IPS DF 19.7 (cell line): ENCODE measurements at regions not wholly inside any gene's neighbourhood (a gene's known extent, or its start where the extent isn't known, plus 50 kb on each side); places are given as distances from the start of the nearest gene placed in this dataset.
"Not testable (repeated sequence)": the region's sequence is repeated elsewhere in the genome, so short reads cannot be mapped to it uniquely, and the experiment has no call there.

Experiments used
- DNase-seq: peaks from one replicate; pipeline ENCODE4 v3.0.0-alpha.2; 2013; ENCODE audit warnings: low read depth, low spot score

DNA sequence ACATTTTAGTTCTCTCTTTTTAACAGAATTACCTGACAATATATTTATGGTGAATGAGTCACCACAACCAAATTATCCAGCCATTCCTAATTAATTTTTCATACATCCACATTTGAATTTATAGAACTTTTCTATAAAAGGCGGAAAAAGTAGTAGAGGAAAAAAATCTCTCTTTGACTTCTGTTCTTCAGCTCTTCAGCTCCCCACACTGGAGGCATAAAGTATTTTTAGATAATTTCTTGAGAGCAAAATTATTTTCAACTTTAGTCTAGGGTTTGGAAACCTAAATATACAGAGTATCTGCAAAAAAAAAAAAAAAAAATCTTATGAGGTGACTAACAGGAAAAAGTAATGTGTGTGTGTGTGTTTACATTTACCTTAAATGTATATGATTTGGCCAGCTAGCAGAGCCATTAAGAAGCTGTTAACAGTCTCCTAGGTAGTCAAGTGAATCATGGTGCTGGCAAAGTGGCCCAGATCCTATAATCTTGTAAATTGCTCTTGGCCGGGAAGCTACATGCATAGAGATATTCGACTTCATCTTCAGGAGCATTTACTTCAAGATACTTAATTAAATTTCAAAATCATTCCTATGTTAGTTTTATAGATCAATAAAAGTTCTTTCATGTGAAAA is 383.1 kb upstream of the STEAP1 start:
- DNase-seq = no peak

DNA sequence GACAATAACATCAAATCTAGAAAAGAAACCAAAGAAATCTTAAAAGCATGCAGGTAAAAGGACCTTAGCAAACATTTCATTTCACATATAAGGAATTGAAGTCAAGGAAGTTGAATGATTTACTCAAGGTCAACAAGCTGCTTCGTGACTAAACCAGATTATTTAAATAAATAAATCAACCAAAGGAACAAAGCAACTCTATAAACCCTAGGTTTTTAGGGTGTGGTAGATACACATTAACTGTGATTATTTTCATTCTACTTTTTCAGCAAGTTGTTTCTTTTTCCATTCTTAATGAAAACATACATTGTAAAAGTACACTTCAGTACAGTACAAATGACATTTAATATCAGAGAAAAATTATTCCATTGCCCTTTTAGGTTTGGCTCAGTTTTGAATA is 382.0 kb upstream of the STEAP1 start:
- no peak for DNase-seq

GRCh38 chr7:89773611-89774010 is 380.7 kb upstream of the STEAP1 start:
- no peak for DNase-seq

GRCh38 chr7:89775459-89775858 is 378.8 kb upstream of the STEAP1 start:
- no peak for DNase-seq

- no peak for DNase-seq
Observed at GRCh38 chr7:89776980-89777379, 377.3 kb upstream of the STEAP1 start.

- no peak for DNase-seq
Observed at GRCh38 chr7:89777499-89777898, 376.8 kb upstream of the STEAP1 start.

DNA sequence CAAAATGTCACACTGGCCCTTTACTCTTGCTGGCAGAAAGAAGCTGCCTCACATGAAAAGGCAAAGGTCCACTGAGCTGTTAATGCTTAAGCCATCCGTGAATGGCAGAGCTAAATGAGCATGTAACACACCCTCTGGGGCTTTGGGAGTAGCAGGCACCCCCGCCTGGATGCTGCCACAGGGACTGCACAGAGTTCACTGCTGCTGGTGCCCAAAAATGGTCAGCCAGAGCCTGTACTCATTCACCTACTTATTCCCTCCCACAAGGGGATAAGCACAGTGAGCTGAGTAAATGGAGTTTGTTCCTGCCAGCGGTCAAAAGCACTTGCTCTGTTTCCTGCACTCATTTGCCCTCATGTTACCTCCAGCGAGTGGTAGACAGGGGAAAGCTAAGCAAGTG is 374.0 kb upstream of the STEAP1 start:
- no peak for DNase-seq

DNA sequence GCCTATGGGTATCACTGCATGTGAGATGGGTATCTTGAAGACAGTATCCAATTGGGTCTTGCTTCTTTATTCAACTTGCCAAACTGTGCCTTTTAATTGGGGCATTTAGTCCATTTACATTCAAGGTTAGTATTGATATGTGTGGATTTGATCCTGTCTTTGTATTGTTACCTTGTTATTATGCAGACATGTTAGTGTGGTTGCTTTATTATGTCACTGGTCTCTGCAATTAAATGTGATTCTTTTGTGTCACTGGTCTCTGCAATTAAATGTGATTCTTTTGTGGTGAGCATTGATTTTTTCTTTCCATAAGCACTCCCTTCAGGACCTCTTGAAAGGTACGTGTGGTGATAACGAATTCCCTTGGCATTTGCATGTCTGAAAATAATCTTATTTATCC is 357.8 kb upstream of the STEAP1 start:
- DNase-seq = no peak

DNA sequence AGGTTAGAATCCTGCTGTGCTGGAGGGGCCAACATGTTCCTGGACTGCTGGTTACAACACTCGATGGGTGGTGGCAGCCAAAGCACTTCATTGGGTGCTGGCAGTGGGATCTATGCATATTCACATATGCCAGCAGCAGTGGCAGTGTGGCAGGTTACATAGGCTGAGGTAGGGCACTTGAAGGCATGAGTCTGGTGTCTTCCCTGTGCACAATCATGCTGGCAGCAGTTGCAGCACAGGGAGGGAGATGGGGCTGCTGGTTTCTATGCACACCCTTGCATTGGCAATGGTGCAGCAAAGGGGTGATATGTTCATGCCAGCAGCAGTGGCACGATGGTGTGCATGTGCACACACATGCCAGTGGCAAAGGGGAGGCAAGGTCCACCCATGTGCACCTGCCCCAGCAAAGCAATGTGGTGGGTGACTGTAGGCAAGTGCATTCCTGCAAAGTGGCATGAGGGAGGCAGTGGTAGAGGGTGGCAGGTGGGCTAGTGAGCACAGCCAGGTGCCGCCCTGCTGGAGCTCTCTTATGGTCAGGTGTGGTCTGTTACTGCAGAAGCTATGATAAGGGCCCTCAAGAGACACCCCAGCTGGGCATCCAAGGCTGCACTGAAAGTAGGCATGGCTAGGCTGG is 356.2 kb upstream of the STEAP1 start:
- no peak for DNase-seq

DNA sequence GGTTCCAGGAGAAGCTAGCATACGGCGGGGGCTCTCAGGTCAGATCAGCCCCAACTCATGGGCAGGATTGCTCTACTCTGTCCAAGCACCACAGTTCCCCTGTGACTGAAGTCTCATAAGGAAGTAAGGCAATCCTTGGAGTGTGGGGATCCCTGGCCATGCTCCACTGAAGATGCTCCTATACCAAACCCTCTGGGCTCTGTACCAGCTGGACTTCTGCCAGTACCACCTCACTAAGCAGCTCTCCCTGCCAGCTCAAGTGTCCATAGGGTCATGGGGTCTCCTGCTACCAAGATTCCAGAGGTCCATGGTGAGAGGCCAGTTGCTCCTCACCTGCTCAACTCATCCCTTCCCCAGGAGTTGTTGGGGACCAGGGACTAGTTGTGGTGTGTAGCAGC is 355.7 kb upstream of the STEAP1 start:
- DNase-seq = no peak

GRCh38 chr7:89800761-89801160 is 353.5 kb upstream of the STEAP1 start:
- no peak for DNase-seq

- no peak for DNase-seq
Observed at GRCh38 chr7:89809291-89809690, 345.0 kb upstream of the STEAP1 start.

GRCh38 chr7:89813081-89813480 is 341.2 kb upstream of the STEAP1 start:
- no peak for DNase-seq

GRCh38 chr7:89826121-89826520 is 328.1 kb upstream of the STEAP1 start:
- DNase-seq = no peak

DNA sequence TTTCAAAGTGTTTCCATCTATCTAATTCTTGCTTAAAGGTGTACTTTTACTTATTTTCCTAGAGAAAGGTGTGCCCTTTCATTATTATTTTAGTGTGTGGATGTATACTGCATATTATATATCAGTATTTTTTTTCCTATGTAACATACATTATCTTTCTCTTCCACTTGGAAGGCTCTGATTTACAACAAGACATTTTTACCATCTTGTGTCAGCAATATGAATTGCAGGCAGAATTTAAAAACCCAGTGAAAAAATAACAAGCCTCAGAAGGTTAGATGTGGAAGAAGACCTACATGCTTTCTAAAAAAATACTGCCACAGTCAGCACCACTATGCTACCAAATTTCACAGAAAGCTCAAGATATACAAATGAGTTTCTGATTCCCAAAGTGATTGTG is 327.7 kb upstream of the STEAP1 start:
- DNase-seq = no peak

GRCh38 chr7:89837515-89837914 is 316.8 kb upstream of the STEAP1 start:
- DNase-seq = no peak

GRCh38 chr7:89839329-89839728 is 314.9 kb upstream of the STEAP1 start:
- no peak for DNase-seq

DNA sequence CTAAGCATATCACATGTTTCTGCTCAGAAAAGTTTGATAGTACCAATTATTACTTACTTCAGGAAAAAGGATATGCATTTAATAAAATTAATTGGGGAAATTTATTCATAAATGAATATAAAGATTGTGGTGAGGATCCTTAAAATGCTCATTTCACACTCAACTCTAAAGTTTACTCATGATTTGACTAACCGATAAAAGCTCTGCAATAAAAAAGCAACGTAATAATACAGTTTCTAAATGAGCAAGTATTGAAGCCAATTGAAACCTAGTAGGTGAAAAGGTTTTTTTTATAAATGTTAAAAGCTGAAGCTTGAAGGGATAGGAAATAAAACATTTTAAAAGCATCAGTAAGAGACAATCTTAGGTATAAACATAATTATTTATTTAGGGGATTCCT is 308.3 kb upstream of the STEAP1 start:
- no peak for DNase-seq

DNA sequence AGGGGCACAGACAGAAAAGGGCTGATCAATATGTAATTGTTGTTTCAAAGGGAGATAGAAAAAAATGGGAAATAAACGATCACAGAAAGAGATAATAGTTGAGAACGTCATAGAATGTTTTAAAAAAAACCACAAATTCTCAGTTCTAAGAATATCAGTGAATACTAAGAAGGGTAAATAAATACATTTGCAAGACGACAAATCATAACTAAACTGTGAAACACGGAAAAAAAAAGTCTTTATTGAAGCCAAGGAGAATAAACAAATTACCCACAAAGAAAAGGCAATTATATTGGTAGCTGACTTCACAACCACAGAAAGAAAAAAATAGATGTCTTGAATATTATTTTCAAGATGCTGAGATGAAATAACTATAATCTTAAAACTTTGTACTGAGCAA is 305.2 kb upstream of the STEAP1 start:
- DNase-seq = no peak

- DNase-seq = not testable (repeated sequence)
Observed at GRCh38 chr7:89857053-89857452, 297.2 kb upstream of the STEAP1 start.

- DNase-seq = no peak
Observed at GRCh38 chr7:89857767-89858166, 296.5 kb upstream of the STEAP1 start.

DNA sequence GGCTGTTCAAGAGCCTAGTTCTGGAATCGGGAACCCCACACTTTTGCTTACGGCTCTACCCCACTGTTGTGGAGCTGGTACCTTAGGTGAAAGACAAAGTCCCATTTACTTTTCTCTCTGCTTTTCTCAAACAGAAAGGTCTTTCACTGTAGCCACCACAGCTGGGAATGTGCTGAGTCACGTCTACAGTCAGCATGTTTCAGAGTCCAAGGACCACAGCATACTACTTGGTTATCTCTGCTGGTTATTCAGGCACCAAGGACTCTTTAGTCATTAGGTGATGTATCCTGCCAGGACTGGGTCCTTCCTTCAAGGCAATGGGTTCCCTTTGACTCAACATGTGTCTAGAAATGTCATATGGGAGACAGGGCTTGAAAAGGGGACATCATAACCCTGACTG is 266.8 kb upstream of the STEAP1 start:
- DNase-seq = no peak

- no peak for DNase-seq
Observed at GRCh38 chr7:89908736-89909135, 245.5 kb upstream of the STEAP1 start.

- no peak for DNase-seq
Observed at GRCh38 chr7:89914711-89915110, 239.6 kb upstream of the STEAP1 start.
